Fibroblast of mammary gland (primary cell): ENCODE measurements at regions not wholly inside any gene's neighbourhood (a gene's known extent, or its start where the extent isn't known, plus 50 kb on each side); places are given as distances from the start of the nearest gene placed in this dataset.

Experiments used
- DNase-seq: peaks from one replicate; pipeline ENCODE4 v3.0.0-alpha.2; 2010; ENCODE audit warnings: low read depth
- H3K4me3 ChIP-seq: 2 replicates; pipeline ENCODE4 v1.5.1; 2011; ENCODE audit warnings: low read depth, mild to moderate bottlenecking, low read length, moderate library complexity; ENCODE audit not compliant: control insufficient read depth
- CTCF ChIP-seq: conservative IDR thresholded peaks from 2 replicates; pipeline ENCODE4 v1.5.1; 2011; ENCODE audit warnings: low read depth, low read length, inconsistent platforms; ENCODE audit not compliant: control insufficient read depth, insufficient read depth

- DNase-seq = no peak
- no peak overlapping the region for H3K4me3 ChIP-seq
- no peak for TF ChIP-seq CTCF
Observed at GRCh38 chr10:35857860-35858259, 215.8 kb upstream of the FZD8 start.

- peak; percentile 12 for DNase-seq
- H3K4me3 ChIP-seq = no peak overlapping the region
- TF ChIP-seq CTCF = no peak
Observed at GRCh38 chr10:35855155-35855947, 213.3 kb upstream of the FZD8 start.

GRCh38 chr10:35854661-35855060 is 212.6 kb upstream of the FZD8 start:
- peak; percentile 8 for DNase-seq
- TF ChIP-seq CTCF = no peak

GRCh38 chr10:35852721-35853120 is 210.6 kb upstream of the FZD8 start:
- no peak overlapping the region for H3K4me3 ChIP-seq
- no peak for DNase-seq
- no peak for TF ChIP-seq CTCF

More at GRCh38 chr10:35854661-35855060, 212.6 kb upstream of the FZD8 start:
- no peak overlapping the region for H3K4me3 ChIP-seq

GRCh38 chr10:35848412-35848811 is 206.3 kb upstream of the FZD8 start:
- DNase-seq = no peak
- H3K4me3 ChIP-seq = no peak overlapping the region
- no peak for TF ChIP-seq CTCF

- no peak for TF ChIP-seq CTCF
- DNase-seq = no peak
- H3K4me3 ChIP-seq = no peak overlapping the region
Observed at GRCh38 chr10:35844686-35845085, 202.6 kb upstream of the FZD8 start.
